Mesenchymal stem cell (in vitro differentiated cells and primary cell): ENCODE measurements at regions not wholly inside any gene's neighbourhood (a gene's known extent, or its start where the extent isn't known, plus 50 kb on each side); places are given as distances from the start of the nearest gene placed in this dataset.

Experiments used
- DNase-seq: peaks from one replicate; pipeline ENCODE4 v3.0.0-alpha.2; 2013
- H2AFZ ChIP-seq: one replicate; pipeline ENCODE4 v1.6.1; 2013; ENCODE audit warnings: low read depth, mild to moderate bottlenecking, control low read depth, inconsistent platforms, low read length, moderate library complexity
- H2AK5ac ChIP-seq: 2 replicates; pipeline ENCODE4 v1.6.1; 2013; ENCODE audit warnings: low read length, moderate library complexity, mild to moderate bottlenecking, inconsistent platforms; ENCODE audit not compliant: severe bottlenecking
- H2BK120ac ChIP-seq: one replicate; pipeline ENCODE4 v1.6.1; 2013; ENCODE audit warnings: low read depth, mild to moderate bottlenecking, inconsistent platforms, low read length, moderate library complexity
- H2BK12ac ChIP-seq, 2 experiments: one replicate each; pipeline ENCODE4 v1.6.1; 2013; ENCODE audit warnings: inconsistent platforms in 2 of 2, low read length in 2 of 2, mild to moderate bottlenecking in 2 of 2, moderate library complexity in 2 of 2, control low read depth in 1 of 2
- H2BK15ac ChIP-seq: one replicate; pipeline ENCODE4 v1.6.1; 2013; ENCODE audit warnings: mild to moderate bottlenecking, low read depth, inconsistent platforms; ENCODE audit not compliant: poor library complexity, severe bottlenecking
- H2BK5ac ChIP-seq: 2 replicates; pipeline ENCODE4 v1.6.1; 2013; ENCODE audit warnings: low read depth, mild to moderate bottlenecking, low read length, control low read depth, inconsistent platforms; ENCODE audit not compliant: poor library complexity, severe bottlenecking
- H3K14ac ChIP-seq, 2 experiments: one replicate each; pipeline ENCODE4 v1.6.1; 2013; ENCODE audit warnings: inconsistent platforms in 2 of 2, low read length in 2 of 2, control low read depth in 1 of 2, mild to moderate bottlenecking in 1 of 2, moderate library complexity in 1 of 2
- H3K18ac ChIP-seq, 2 experiments: one replicate each; pipeline ENCODE4 v1.6.1; 2013; ENCODE audit warnings: inconsistent platforms in 2 of 2, low read length in 2 of 2, control low read depth in 1 of 2, low read depth in 1 of 2, mild to moderate bottlenecking in 1 of 2
- H3K23ac ChIP-seq, 2 experiments: one replicate each; pipeline ENCODE4 v1.6.1; 2013; ENCODE audit warnings: inconsistent platforms in 2 of 2, low read length in 2 of 2, mild to moderate bottlenecking in 2 of 2, moderate library complexity in 2 of 2, control low read depth in 1 of 2
- H3K27ac ChIP-seq: 2 replicates; pipeline ENCODE4 v1.5.1; 2013; ENCODE audit warnings: mild to moderate bottlenecking, moderate library complexity, low read length, control low read depth, inconsistent platforms; ENCODE audit not compliant: poor library complexity, severe bottlenecking
- H3K27me3 ChIP-seq, 2 experiments: 2 replicates each; pipeline versions ENCODE4 v1.6.1 to v1.7.0; 2013; ENCODE audit warnings: low read length in 2 of 2, mild to moderate bottlenecking in 2 of 2, moderate library complexity in 2 of 2, control low read depth in 1 of 2, inconsistent platforms in 1 of 2; ENCODE audit not compliant: control insufficient read depth in 1 of 2, insufficient read depth in 1 of 2
- H3K36me3 ChIP-seq, 2 experiments: 2 replicates each; pipeline versions ENCODE4 v1.6.1 to v1.7.0; 2013; ENCODE audit warnings: low read length in 2 of 2, control low read depth in 1 of 2, inconsistent platforms in 1 of 2, low read depth in 1 of 2, mild to moderate bottlenecking in 1 of 2; ENCODE audit not compliant: insufficient read depth in 2 of 2, control insufficient read depth in 1 of 2
- H3K4ac ChIP-seq, 2 experiments: one replicate each; pipeline ENCODE4 v1.6.1; 2013; ENCODE audit warnings: inconsistent platforms in 2 of 2, low read length in 2 of 2, mild to moderate bottlenecking in 2 of 2, moderate library complexity in 2 of 2, control low read depth in 1 of 2, low read depth in 1 of 2
- H3K4me1 ChIP-seq: 2 replicates; pipeline ENCODE4 v1.6.1; 2013; ENCODE audit warnings: low read depth, low read length, control low read depth; ENCODE audit not compliant: control insufficient read depth, insufficient read depth
- H3K4me2 ChIP-seq: 2 replicates; pipeline ENCODE4 v1.6.1; 2013; ENCODE audit warnings: low read length, mild to moderate bottlenecking, inconsistent platforms; ENCODE audit not compliant: poor library complexity, severe bottlenecking
- H3K4me3 ChIP-seq, 2 experiments: 2 replicates each; pipeline versions ENCODE4 v1.5.1 to v1.7.0; 2013; ENCODE audit warnings: low read length in 2 of 2, mild to moderate bottlenecking in 2 of 2, control low read depth in 1 of 2, low read depth in 1 of 2; ENCODE audit not compliant: insufficient read depth in 1 of 2
- H3K79me1 ChIP-seq: replicated peaks from 2 replicates; pipeline ENCODE4 v1.6.1; 2013; ENCODE audit warnings: mild to moderate bottlenecking, control low read depth, low read length, inconsistent platforms; ENCODE audit not compliant: poor library complexity, severe bottlenecking
- H3K9ac ChIP-seq: 2 replicates; pipeline ENCODE4 v1.7.0; 2013; ENCODE audit warnings: mild to moderate bottlenecking, low read length, moderate library complexity
- H3K9me3 ChIP-seq: 2 replicates; pipeline ENCODE4 v1.7.0; 2013; ENCODE audit warnings: mild to moderate bottlenecking, low read length; ENCODE audit not compliant: control insufficient read depth
- H4K8ac ChIP-seq: one replicate; pipeline ENCODE4 v1.6.1; 2013; ENCODE audit warnings: inconsistent platforms, mild to moderate bottlenecking, low read length, moderate library complexity
- H4K91ac ChIP-seq: one replicate; pipeline ENCODE4 v1.6.1; 2013; ENCODE audit warnings: mild to moderate bottlenecking, low read length, inconsistent platforms
- WGBS: methylation state at CpG from one replicate; pipeline ENCODE4 v1.1.7; 2013; ENCODE audit warnings: mixed read lengths; 5-methylcytosine and 5-hydroxymethylcytosine counted together

GRCh38 chr10:60570896-60571295 is 181.2 kb upstream of the ANK3 start:
- H2AFZ ChIP-seq = no peak overlapping the region
- peaks cover 11% of the 10 kb centered on the region for H3K79me1 ChIP-seq
- DNase-seq = no peak
- peaks cover 0 to 3% of the 10 kb centered on the region in 2 experiments for H3K36me3 ChIP-seq
- no peak overlapping the region for H3K4ac ChIP-seq
- WGBS = 93% methylated on average over 4 of the region's 4 CpGs
- peaks cover 3% of the 10 kb centered on the region for H3K4me1 ChIP-seq
- no peak overlapping the region for H3K18ac ChIP-seq
- no peak overlapping the region for H2BK5ac ChIP-seq
- no peak overlapping the region for H2AK5ac ChIP-seq
- H3K4me3 ChIP-seq = no peak overlapping the region
- H3K23ac ChIP-seq = no peak overlapping the region
- no peak overlapping the region for H3K27ac ChIP-seq
- no peak overlapping the region for H4K91ac ChIP-seq
- H3K9ac ChIP-seq = no peak overlapping the region
- H2BK15ac ChIP-seq = no peak overlapping the region
- no peak overlapping the region for H2BK120ac ChIP-seq
- no peak overlapping the region for H3K14ac ChIP-seq
- H4K8ac ChIP-seq = no peak overlapping the region
- peak overlapping the region; percentile 36 for H3K4me2 ChIP-seq
- no peaks in the 10 kb centered on the region for H3K27me3 ChIP-seq
- no peak overlapping the region for H2BK12ac ChIP-seq
- peaks cover 12% of the 10 kb centered on the region for H3K9me3 ChIP-seq

- H3K9ac ChIP-seq = no peak overlapping the region
- 90% methylated on average over 1 of the region's 1 CpG for WGBS
- no peak overlapping the region for H2AK5ac ChIP-seq
- H3K23ac ChIP-seq = no peak overlapping the region
- H3K79me1 ChIP-seq = peaks cover 11% of the 10 kb centered on the region
- H2BK5ac ChIP-seq = no peak overlapping the region
- H4K91ac ChIP-seq = no peak overlapping the region
- H3K9me3 ChIP-seq = peaks cover 12% of the 10 kb centered on the region
- no peak overlapping the region for H3K14ac ChIP-seq
- peaks cover 3% of the 10 kb centered on the region for H3K4me1 ChIP-seq
- H2BK12ac ChIP-seq = no peak overlapping the region
- no peak for DNase-seq
- H3K4ac ChIP-seq = no peak overlapping the region
- no peak overlapping the region for H3K27ac ChIP-seq
- no peak overlapping the region for H3K18ac ChIP-seq
- H2BK120ac ChIP-seq = no peak overlapping the region
- no peaks in the 10 kb centered on the region for H3K27me3 ChIP-seq
- no peak overlapping the region for H3K4me3 ChIP-seq
- H2AFZ ChIP-seq = no peak overlapping the region
- peak overlapping the region; percentile 36 for H3K4me2 ChIP-seq
- no peak overlapping the region for H4K8ac ChIP-seq
- no peak overlapping the region for H2BK15ac ChIP-seq
- peaks cover 0 to 3% of the 10 kb centered on the region in 2 experiments for H3K36me3 ChIP-seq
Observed at GRCh38 chr10:60570272-60570865, 180.7 kb upstream of the ANK3 start.

GRCh38 chr10:60569681-60570080 is 180.0 kb upstream of the ANK3 start:
- Histone ChIP-seq H4K91ac (no peak overlapping the region), H3K79me1 (peaks cover 14% of the 10 kb centered on the region), H2BK15ac (no peak overlapping the region), H3K9me3 (peaks cover 12% of the 10 kb centered on the region), H2BK120ac (no peak overlapping the region), H3K23ac (no peak overlapping the region), H3K4me1 (peaks cover 3% of the 10 kb centered on the region), H3K36me3 (peaks cover 0 to 3% of the 10 kb centered on the region in 2 experiments), H3K4me3 (no peak overlapping the region), H3K27me3 (no peaks in the 10 kb centered on the region), H3K27ac (no peak overlapping the region), H4K8ac (no peak overlapping the region), H2BK5ac (no peak overlapping the region), H2AFZ (no peak overlapping the region), H3K18ac (no peak overlapping the region), H2AK5ac (no peak overlapping the region), H2BK12ac (no peak overlapping the region), H3K4ac (no peak overlapping the region), H3K4me2 (no peak overlapping the region), H3K14ac (no peak overlapping the region), H3K9ac (no peak overlapping the region)
- no peak for DNase-seq

- H3K4me3 ChIP-seq = no peak overlapping the region
- H4K8ac ChIP-seq = no peak overlapping the region
- H2AK5ac ChIP-seq = no peak overlapping the region
- no peak overlapping the region for H2AFZ ChIP-seq
- H3K14ac ChIP-seq = no peak overlapping the region
- peaks cover 0 to 3% of the 10 kb centered on the region in 2 experiments for H3K36me3 ChIP-seq
- no peak overlapping the region for H2BK120ac ChIP-seq
- H4K91ac ChIP-seq = no peak overlapping the region
- DNase-seq = no peak
- no peak overlapping the region for H2BK15ac ChIP-seq
- H3K9me3 ChIP-seq = peaks cover 12% of the 10 kb centered on the region
- H3K9ac ChIP-seq = no peak overlapping the region
- H3K27ac ChIP-seq = no peak overlapping the region
- no peaks in the 10 kb centered on the region for H3K27me3 ChIP-seq
- no peak overlapping the region for H2BK5ac ChIP-seq
- H3K18ac ChIP-seq = no peak overlapping the region
- H3K4me1 ChIP-seq = no peaks in the 10 kb centered on the region
- H3K79me1 ChIP-seq = peaks cover 16% of the 10 kb centered on the region
- H3K4ac ChIP-seq = no peak overlapping the region
- no peak overlapping the region for H3K23ac ChIP-seq
- no peak overlapping the region for H3K4me2 ChIP-seq
- no peak overlapping the region for H2BK12ac ChIP-seq
Observed at GRCh38 chr10:60566096-60566495, 176.4 kb upstream of the ANK3 start.
